ENCODE measurements at regions not wholly inside any gene's neighbourhood (a gene's known extent, or its start where the extent isn't known, plus 50 kb on each side); places are given as distances from the start of the nearest gene placed in this dataset.
"Not testable (repeated sequence)": the region's sequence is repeated elsewhere in the genome, so short reads cannot be mapped to it uniquely, and the experiment has no call there.

DNA sequence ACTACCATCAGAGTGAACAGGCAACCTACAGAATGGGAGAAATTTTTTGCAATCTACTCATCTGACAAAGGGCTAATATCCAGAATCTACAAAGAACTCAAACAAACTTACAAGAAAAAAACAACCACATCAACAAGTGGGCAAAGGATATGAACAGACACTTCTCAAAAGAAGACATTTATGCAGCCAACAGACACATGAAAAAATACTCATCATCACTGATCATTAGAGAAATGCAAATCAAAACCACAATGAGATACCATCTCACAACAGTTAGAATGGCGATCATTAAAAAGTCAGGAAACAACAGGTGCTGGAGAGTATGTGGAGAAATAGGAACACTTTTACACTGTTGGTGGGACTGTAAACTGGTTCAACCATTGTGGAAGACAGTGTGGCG is 51.5 kb downstream of the TGIF2LX start:
- H3K27ac ChIP-seq (ENCODE audit: low read depth in 2 of 2, low read length in 2 of 2); H3K9me3 ChIP-seq (ENCODE audit: control insufficient read depth in 2 of 3, insufficient read depth in 1 of 3, low read length in 3 of 3); H3K27me3 ChIP-seq (ENCODE audit: control insufficient read depth, insufficient read depth, low read length); H3K4me1 ChIP-seq (ENCODE audit: control insufficient read depth in 2 of 3, insufficient read depth in 2 of 3, low read depth in 1 of 3, low read length in 3 of 3); intact Hi-C loops (cut with DNase I); FAIRE-seq; H3K9ac ChIP-seq (ENCODE audit: low read length in 3 of 3); H3K4me3 ChIP-seq (ENCODE audit: low read length in 3 of 3); H3K36me3 ChIP-seq (ENCODE audit: control insufficient read depth in 2 of 3, insufficient read depth in 3 of 3, low read length in 3 of 3); DNase-seq: not testable (repeated sequence)

- Histone ChIP-seq H3K27ac (ENCODE audit: low read depth in 2 of 2, low read length in 2 of 2) (no peak overlapping the region), H3K36me3 (ENCODE audit: control insufficient read depth in 2 of 3, insufficient read depth in 3 of 3, low read length in 3 of 3) (no peaks in the 10 kb centered on the region), H3K4me1 (ENCODE audit: control insufficient read depth in 2 of 3, insufficient read depth in 2 of 3, low read depth in 1 of 3, low read length in 3 of 3) (no peaks in the 10 kb centered on the region), H3K9ac (ENCODE audit: low read length in 3 of 3) (no peak overlapping the region), H3K4me3 (ENCODE audit: low read length in 3 of 3) (no peak overlapping the region), H3K9me3 (ENCODE audit: control insufficient read depth in 2 of 3, insufficient read depth in 1 of 3, low read length in 3 of 3) (no peaks in the 10 kb centered on the region), H3K27me3 (ENCODE audit: control insufficient read depth, insufficient read depth, low read length) (no peaks in the 10 kb centered on the region)
- FAIRE-seq (no peak), DNase-seq (no peak)
- intact Hi-C loops (cut with DNase I), result no loop called here
- TF ChIP-seq CTCF (IDR thresholded peaks at IDR 0.05; ENCODE audit: borderline replicate concordance, extremely low read depth, insufficient read depth), result no peak
Measured at GRCh38 chrX:90012395-90012794, 90.7 kb downstream of the TGIF2LX start.

- no peaks in the 10 kb centered on the region for H3K4me1 ChIP-seq (ENCODE audit: control insufficient read depth in 2 of 3, insufficient read depth in 2 of 3, low read depth in 1 of 3, low read length in 3 of 3)
- no peak overlapping the region for H3K4me3 ChIP-seq (ENCODE audit: low read length in 3 of 3)
- intact Hi-C loops (cut with DNase I), result no loop called here
- no peak for TF ChIP-seq CTCF (IDR thresholded peaks at IDR 0.05; ENCODE audit: borderline replicate concordance, extremely low read depth, insufficient read depth)
- DNase-seq (no peak), FAIRE-seq (peak; percentile 49)
- H3K27me3 ChIP-seq (ENCODE audit: control insufficient read depth, insufficient read depth, low read length), result no peaks in the 10 kb centered on the region
- no peak overlapping the region for H3K27ac ChIP-seq (ENCODE audit: low read depth in 2 of 2, low read length in 2 of 2)
- H3K9me3 ChIP-seq (ENCODE audit: control insufficient read depth in 2 of 3, insufficient read depth in 1 of 3, low read length in 3 of 3), result no peaks in the 10 kb centered on the region
- H3K36me3 ChIP-seq (ENCODE audit: control insufficient read depth in 2 of 3, insufficient read depth in 3 of 3, low read length in 3 of 3), result no peaks in the 10 kb centered on the region
- H3K9ac ChIP-seq (ENCODE audit: low read length in 3 of 3), result no peak overlapping the region
Measured at GRCh38 chrX:90026730-90027129, 105.0 kb downstream of the TGIF2LX start.

- Histone ChIP-seq H3K9ac (ENCODE audit: low read length in 3 of 3) (no peak overlapping the region), H3K27me3 (ENCODE audit: control insufficient read depth, insufficient read depth, low read length) (no peaks in the 10 kb centered on the region), H3K4me3 (ENCODE audit: low read length in 3 of 3) (no peak overlapping the region), H3K4me1 (ENCODE audit: control insufficient read depth in 2 of 3, insufficient read depth in 2 of 3, low read depth in 1 of 3, low read length in 3 of 3) (no peaks in the 10 kb centered on the region), H3K27ac (ENCODE audit: low read depth in 2 of 2, low read length in 2 of 2) (no peak overlapping the region), H3K9me3 (ENCODE audit: control insufficient read depth in 2 of 3, insufficient read depth in 1 of 3, low read length in 3 of 3) (no peaks in the 10 kb centered on the region), H3K36me3 (ENCODE audit: control insufficient read depth in 2 of 3, insufficient read depth in 3 of 3, low read length in 3 of 3) (no peaks in the 10 kb centered on the region)
- FAIRE-seq (no peak), DNase-seq (peak in 1 of 5 donors; percentile 55)
- intact Hi-C loops (cut with DNase I), result no loop called here
- TF ChIP-seq CTCF (IDR thresholded peaks at IDR 0.05; ENCODE audit: borderline replicate concordance, extremely low read depth, insufficient read depth), result no peak
Measured at GRCh38 chrX:90040807-90041206, 119.1 kb downstream of the TGIF2LX start.

Data from kidney (tissue), 13 donors.